Spleen (tissue), 7 donors: ENCODE measurements at regions not wholly inside any gene's neighbourhood (a gene's known extent, or its start where the extent isn't known, plus 50 kb on each side); places are given as distances from the start of the nearest gene placed in this dataset.

Experiments used
- POLR2A ChIP-seq, 3 donors: fragments of 450-650 bp; IDR thresholded peaks; one replicate each; pipeline ENCODE4 v1.5.1; 2017; ENCODE audit warnings: antibody characterized with exemption in 3 of 3, mild to moderate bottlenecking in 1 of 3
- TF ChIP-seq, protein P1 (sequence below), 11 experiments: fragments of 200-600 bp in 7 of 11; fragments of 450-650 bp in 4 of 11; sonication (generic) in 4 of 11; IDR thresholded peaks in 8 of 11; conservative IDR thresholded peaks in 3 of 11; 1 replicate in 7 of 11; 2 replicates in 4 of 11; pipeline versions ENCODE4 v1.4.0 to v1.8.0; 2016 to 2021; ENCODE audit warnings: antibody characterized with exemption in 11 of 11, inconsistent platforms in 4 of 11, mild to moderate bottlenecking in 1 of 11
- donor health status: DM: no; HTN: no; CAD: no; lungs with moderate emphysema.
- donor health status: DM: no; HTN: no; CAD: no.
- donor health status: DM: no; HTN: no; CAD: no.

DNA sequence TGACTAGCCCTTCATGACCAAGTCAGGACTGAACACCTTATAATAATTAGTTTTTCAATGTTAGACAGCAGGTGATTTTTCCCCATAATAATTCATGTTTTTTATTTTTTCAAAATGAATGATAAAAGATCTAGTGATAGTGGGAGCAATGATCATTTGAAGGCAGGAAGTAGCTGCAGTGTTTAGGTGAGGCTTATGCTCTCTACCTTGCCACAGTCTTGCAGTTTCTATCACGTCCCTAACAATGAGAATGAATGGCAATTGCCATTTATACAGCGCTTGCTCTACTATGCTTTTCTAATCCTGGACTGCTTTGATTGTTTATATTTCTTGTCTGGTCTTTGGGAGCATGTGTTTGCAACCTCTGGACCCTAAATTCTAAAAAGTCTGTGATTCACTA, 367.8 kb upstream of the RIOK2 start:
- TF ChIP-seq POLR2A (IDR thresholded peaks at IDR 0.05): no peak
- TF ChIP-seq, protein P1, sequence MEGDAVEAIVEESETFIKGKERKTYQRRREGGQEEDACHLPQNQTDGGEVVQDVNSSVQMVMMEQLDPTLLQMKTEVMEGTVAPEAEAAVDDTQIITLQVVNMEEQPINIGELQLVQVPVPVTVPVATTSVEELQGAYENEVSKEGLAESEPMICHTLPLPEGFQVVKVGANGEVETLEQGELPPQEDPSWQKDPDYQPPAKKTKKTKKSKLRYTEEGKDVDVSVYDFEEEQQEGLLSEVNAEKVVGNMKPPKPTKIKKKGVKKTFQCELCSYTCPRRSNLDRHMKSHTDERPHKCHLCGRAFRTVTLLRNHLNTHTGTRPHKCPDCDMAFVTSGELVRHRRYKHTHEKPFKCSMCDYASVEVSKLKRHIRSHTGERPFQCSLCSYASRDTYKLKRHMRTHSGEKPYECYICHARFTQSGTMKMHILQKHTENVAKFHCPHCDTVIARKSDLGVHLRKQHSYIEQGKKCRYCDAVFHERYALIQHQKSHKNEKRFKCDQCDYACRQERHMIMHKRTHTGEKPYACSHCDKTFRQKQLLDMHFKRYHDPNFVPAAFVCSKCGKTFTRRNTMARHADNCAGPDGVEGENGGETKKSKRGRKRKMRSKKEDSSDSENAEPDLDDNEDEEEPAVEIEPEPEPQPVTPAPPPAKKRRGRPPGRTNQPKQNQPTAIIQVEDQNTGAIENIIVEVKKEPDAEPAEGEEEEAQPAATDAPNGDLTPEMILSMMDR (IDR thresholded peaks at IDR 0.05 in 8 of 11, conservative IDR thresholded peaks at IDR 0.05 in 3 of 11): no peak
